Left lung (tissue), 4 donors: ENCODE measurements at regions not wholly inside any gene's neighbourhood (a gene's known extent, or its start where the extent isn't known, plus 50 kb on each side); places are given as distances from the start of the nearest gene placed in this dataset.

Source experiments
- ATAC-seq: fragments of 200-7000 bp; cut with Tn5 transposase; one replicate; pipeline ENCODE4 v1.9.1; 2020; ENCODE audit warnings: moderate library complexity
- DNase-seq, 4 donors: peaks; one replicate each; pipeline ENCODE4 v3.0.0-alpha.2; 2013 to 2020
- H3K27ac ChIP-seq, 2 donors: fragments of 200-600 bp; sonication (generic) in 1 of 2; one replicate each; pipeline versions ENCODE4 v1.5.0 to v1.8.0; 2020 to 2021
- H3K27me3 ChIP-seq, 2 donors: fragments of 200-600 bp; sonication (generic) in 1 of 2; one replicate each; pipeline versions ENCODE4 v1.5.0 to v1.8.0; 2020 to 2021
- H3K36me3 ChIP-seq, 2 donors: fragments of 200-600 bp; sonication (generic) in 1 of 2; one replicate each; pipeline versions ENCODE4 v1.5.0 to v1.8.0; 2020 to 2021
- H3K4me1 ChIP-seq, 2 donors: fragments of 200-600 bp; one replicate each; pipeline ENCODE4 v1.8.0; 2021
- H3K4me3 ChIP-seq, 2 donors: fragments of 200-600 bp; sonication (generic) in 1 of 2; one replicate each; pipeline versions ENCODE4 v1.5.0 to v1.8.0; 2020 to 2021; ENCODE audit warnings: mild to moderate bottlenecking in 1 of 2
- H3K9me3 ChIP-seq, 2 donors: fragments of 200-600 bp; sonication (generic) in 1 of 2; one replicate each; pipeline versions ENCODE4 v1.5.0 to v1.8.0; 2020 to 2021
- intact Hi-C, 2 donors: fragments of 100-400 bp; cut with DNase I; formaldehyde crosslinking; loops; one replicate each; pipeline versions ENCODE4 v1.11.2 to v1.14.2; 2022
- TF ChIP-seq, protein P1 (sequence below), 2 donors: fragments of 200-600 bp; sonication (generic) in 1 of 2; IDR thresholded peaks; one replicate each; pipeline versions ENCODE4 v1.5.0 to v1.8.0; 2021; ENCODE audit warnings: antibody characterized with exemption in 2 of 2
- donor health status: DM: no; HTN: yes; CAD: no.
- donor health status: DM: no; HTN: no; CAD: no.

DNA sequence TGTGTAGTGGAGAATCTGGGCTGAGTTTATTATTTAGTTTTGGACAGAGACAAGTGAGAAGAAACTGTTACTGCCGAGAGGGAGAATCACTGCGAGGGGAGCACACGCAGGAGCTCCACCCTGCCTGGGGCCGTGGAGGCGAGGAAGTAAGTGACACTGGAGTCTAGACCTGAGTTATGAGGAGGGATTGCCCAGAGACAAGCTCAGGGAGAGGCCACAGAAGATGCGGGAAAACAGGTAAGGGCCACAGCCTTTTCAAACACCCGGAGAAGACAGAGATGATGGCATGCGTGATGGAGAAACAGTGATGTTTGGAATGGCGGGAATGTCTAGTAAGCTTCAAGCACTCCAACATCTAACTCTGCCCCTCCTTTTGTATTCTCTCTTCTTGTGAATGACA is 84.1 kb downstream of the TNFSF11 start:
- intact Hi-C loops = no loop called here
- TF ChIP-seq, protein P1, sequence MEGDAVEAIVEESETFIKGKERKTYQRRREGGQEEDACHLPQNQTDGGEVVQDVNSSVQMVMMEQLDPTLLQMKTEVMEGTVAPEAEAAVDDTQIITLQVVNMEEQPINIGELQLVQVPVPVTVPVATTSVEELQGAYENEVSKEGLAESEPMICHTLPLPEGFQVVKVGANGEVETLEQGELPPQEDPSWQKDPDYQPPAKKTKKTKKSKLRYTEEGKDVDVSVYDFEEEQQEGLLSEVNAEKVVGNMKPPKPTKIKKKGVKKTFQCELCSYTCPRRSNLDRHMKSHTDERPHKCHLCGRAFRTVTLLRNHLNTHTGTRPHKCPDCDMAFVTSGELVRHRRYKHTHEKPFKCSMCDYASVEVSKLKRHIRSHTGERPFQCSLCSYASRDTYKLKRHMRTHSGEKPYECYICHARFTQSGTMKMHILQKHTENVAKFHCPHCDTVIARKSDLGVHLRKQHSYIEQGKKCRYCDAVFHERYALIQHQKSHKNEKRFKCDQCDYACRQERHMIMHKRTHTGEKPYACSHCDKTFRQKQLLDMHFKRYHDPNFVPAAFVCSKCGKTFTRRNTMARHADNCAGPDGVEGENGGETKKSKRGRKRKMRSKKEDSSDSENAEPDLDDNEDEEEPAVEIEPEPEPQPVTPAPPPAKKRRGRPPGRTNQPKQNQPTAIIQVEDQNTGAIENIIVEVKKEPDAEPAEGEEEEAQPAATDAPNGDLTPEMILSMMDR (IDR thresholded peaks at IDR 0.05) = no peak
- no peaks in the 10 kb centered on the region for H3K9me3 ChIP-seq
- no peaks in the 10 kb centered on the region for H3K4me1 ChIP-seq
- peaks cover 0 to 8% of the 10 kb centered on the region in 2 donors for H3K27me3 ChIP-seq
- no peak for ATAC-seq
- no peaks in the 10 kb centered on the region for H3K36me3 ChIP-seq
- H3K4me3 ChIP-seq = no peak overlapping the region
- no peak overlapping the region for H3K27ac ChIP-seq
- no peak for DNase-seq

DNA sequence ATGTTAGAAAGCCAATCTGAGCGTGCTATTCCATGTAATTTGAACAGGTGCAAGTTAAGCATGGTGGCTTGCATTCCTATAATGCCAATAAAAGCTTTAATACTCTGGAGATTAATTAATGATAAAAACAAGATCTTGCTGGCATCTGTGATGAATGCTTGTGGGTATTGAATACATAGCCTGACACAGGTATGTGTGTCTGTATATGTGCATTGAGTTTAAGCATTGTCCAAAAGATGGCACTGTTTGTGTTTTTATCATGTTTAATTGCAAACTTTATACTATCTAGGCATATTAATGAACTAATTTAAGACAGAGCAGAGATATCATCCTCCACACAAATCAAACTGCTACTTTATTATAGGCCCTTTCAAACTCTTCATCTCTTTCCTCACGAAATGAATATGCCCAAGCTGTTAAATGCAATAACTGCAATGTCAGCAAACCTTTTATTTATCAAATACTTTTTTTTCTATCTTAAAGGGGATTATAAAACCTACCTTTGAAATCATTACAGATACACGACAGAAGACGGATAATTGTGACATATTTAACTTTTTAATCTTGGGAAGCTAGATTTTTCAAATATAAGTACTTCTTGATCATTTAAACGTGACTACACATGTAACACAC is 86.5 kb downstream of the TNFSF11 start:
- ATAC-seq (no peak), DNase-seq (no peak)
- H3K9me3 ChIP-seq = no peaks in the 10 kb centered on the region
- no peaks in the 10 kb centered on the region for H3K27me3 ChIP-seq
- no peak overlapping the region for H3K4me3 ChIP-seq
- no peaks in the 10 kb centered on the region for H3K4me1 ChIP-seq
- H3K36me3 ChIP-seq = no peaks in the 10 kb centered on the region
- TF ChIP-seq, protein P1 (IDR thresholded peaks at IDR 0.05) = no peak
- no peak overlapping the region for H3K27ac ChIP-seq
- intact Hi-C loops = no loop called here

DNA sequence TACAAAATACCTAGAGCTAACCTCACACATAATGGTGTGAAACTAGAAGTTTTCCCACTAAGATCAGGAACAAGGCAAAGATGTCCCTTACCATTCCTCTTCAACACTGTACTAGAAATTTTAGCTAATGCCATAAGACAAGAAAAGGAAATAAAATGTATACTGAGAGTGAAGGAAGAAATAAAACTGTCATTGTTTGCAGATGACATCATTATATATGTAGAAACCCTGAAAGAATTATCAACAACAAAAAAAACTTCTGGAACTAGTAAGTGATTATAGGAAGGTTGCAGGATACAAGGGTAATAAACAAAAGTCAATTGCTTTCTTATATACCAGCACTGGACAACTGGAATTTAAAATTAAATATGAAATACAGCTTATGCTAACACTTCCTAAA is 93.7 kb downstream of the TNFSF11 start:
- no peaks in the 10 kb centered on the region for H3K27me3 ChIP-seq

DNA sequence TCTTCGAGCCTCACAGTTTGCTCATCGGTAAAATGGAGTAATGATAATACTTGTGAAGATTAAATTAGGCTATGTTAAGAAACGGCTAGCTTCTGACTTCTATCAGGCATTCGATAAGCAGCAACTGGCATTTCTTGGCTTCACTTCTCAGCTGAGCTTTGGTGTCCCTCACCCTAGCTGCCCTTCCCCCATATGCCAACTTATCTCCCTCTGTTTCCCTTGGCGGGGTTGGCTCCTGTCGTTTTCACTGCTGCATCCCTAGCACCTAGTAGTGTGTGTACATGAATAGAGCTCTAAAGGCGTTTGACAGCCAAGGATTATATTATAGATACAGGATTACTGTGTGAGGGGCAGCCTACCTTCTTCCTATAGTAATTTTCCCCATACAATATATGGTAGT is 97.5 kb downstream of the TNFSF11 start:
- ATAC-seq (no peak), DNase-seq (no peak)
- TF ChIP-seq, protein P1 (IDR thresholded peaks at IDR 0.05) = no peak
- Histone ChIP-seq H3K9me3 (peaks cover 0 to 2% of the 10 kb centered on the region in 2 donors), H3K27me3 (no peaks in the 10 kb centered on the region), H3K27ac (no peak overlapping the region), H3K4me3 (no peak overlapping the region), H3K4me1 (no peaks in the 10 kb centered on the region), H3K36me3 (no peaks in the 10 kb centered on the region)
- intact Hi-C loops = no loop called here

More for the DNA sequence above, 93.7 kb downstream of the TNFSF11 start:
- no peak overlapping the region for H3K27ac ChIP-seq
- no peaks in the 10 kb centered on the region for H3K36me3 ChIP-seq
- H3K4me3 ChIP-seq = no peak overlapping the region
- DNase-seq (no peak), ATAC-seq (no peak)
- H3K9me3 ChIP-seq = peaks cover 0 to 2% of the 10 kb centered on the region in 2 donors
- intact Hi-C loops = no loop called here
- no peaks in the 10 kb centered on the region for H3K4me1 ChIP-seq
- TF ChIP-seq, protein P1 (IDR thresholded peaks at IDR 0.05) = no peak

DNA sequence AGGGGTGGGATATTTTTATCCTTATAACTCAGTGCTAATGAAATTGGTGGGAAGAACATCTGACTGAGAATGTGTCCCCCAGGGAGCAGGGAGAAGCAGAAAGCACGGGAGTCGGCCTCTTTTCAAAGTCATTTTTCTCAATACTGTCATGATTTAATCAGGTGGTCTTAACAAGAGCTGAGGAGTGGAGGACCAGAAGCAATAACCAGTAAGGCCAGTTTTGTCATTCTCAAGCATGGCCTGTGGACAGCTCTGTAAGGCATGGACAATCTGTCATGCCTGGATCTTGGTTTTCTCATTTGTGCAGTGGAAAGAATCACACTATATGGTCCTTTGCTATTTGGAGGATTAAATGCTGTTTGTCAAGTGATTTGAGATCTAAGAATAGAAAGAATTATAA is 99.7 kb downstream of the TNFSF11 start:
- DNase-seq (no peak), ATAC-seq (no peak)
- intact Hi-C loops = no loop called here
- Histone ChIP-seq H3K36me3 (no peaks in the 10 kb centered on the region), H3K9me3 (no peaks in the 10 kb centered on the region), H3K27ac (no peak overlapping the region), H3K4me3 (no peak overlapping the region), H3K27me3 (no peaks in the 10 kb centered on the region), H3K4me1 (no peaks in the 10 kb centered on the region)
- TF ChIP-seq, protein P1 (IDR thresholded peaks at IDR 0.05) = no peak
